HG03354 (cell line): ENCODE measurements at regions not wholly inside any gene's neighbourhood (a gene's known extent, or its start where the extent isn't known, plus 50 kb on each side); places are given as distances from the start of the nearest gene placed in this dataset.

Source experiments
- ATAC-seq: cut with Tn5 transposase; IDR thresholded peaks from one replicate; pipeline ENCODE4 v1.9.1; 2021; ENCODE audit warnings: mild to moderate bottlenecking; ENCODE audit not compliant: unreplicated experiment, poor library complexity, severe bottlenecking

DNA sequence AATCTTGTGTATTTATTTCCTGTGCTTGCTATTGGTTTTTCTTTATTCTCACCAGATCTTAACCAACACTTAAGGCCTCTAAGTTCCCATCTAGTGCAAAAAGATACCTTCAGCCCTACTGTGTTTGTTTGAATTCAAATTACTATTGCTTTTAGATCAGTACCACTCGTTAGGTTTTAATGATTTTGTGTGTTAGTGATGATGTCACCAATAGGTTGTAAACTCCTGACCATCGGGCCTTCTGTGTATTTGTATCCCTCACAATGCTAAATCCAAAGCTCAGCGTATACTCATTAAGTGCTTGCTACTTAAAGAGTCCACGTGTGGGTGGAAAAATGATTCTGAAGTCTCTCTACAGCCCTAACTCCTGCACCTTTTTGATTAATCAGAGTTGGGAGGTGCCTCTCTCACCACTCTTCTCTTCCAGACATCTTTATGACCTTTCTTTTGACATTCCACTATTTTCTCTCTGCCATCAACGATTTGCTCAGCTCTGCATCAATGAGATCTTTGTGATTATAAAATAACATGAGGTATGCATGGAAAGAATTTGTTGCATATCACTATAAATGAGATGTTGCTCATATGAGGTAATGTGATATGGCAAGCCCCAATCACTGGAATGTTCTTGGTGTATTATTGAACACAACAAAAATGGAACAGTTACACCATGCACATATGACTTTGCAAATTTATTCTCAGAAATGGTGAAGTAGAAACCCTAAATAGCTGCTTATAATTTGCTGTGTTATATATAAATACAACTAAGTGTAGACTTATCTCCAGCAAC is 55.1 kb upstream of the LAMA2 start:
- no peak for ATAC-seq

DNA sequence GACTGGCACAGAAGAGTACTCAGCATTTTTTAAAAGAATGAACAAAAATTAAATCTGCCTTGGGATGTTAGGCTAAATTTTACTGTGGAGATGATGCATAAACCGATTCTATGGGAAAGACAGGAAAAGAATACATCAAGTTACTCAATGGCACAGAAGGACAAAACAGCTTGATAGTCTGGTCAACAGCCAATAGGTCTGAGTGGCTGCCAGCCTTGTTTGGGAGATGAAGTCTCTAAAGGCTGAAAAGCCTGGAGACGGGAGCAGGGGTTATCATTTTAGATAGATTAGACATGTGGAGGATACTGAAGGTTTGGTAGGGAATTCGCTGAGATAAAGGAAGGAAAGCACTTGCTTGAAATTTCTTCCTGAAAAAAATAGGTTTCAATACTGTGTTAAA is 56.3 kb upstream of the LAMA2 start:
- ATAC-seq: no peak

DNA sequence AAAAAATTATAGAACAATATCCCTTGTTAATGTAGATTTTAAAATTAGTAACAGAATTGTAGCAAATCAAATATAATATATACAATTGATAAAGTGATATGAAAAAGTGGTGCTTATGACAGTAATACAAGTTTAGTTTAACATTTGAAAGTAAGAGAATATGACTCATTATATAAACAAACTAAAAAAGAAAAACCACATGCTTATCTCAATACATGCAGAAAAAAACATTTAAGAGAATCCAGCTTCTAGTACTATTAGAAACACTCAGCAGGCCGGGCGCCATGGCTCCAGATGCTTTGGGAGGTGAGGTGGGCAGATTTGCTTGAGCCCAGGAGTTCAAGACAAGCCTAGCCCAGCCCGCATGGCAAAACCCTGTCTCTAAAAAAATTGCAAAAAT is 60.7 kb upstream of the LAMA2 start:
- ATAC-seq: no peak

DNA sequence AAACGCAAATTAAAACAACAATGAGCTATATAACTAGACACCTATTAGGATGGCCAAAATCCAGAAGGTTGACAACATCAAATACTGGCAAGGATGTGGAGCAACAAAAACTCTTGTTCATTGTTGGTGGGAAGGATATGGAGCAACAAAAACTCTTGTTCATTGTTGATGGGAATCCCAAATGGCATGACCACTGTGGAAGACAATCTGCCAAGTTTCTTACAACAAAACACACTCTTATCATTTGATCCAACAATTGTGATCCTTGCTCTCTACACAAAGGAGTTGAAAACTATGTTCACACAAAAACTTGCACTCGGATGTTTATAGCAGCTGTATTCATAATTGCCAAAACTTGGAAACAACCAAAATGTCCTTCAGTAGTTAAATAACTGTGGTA is 61.8 kb upstream of the LAMA2 start:
- no peak for ATAC-seq

DNA sequence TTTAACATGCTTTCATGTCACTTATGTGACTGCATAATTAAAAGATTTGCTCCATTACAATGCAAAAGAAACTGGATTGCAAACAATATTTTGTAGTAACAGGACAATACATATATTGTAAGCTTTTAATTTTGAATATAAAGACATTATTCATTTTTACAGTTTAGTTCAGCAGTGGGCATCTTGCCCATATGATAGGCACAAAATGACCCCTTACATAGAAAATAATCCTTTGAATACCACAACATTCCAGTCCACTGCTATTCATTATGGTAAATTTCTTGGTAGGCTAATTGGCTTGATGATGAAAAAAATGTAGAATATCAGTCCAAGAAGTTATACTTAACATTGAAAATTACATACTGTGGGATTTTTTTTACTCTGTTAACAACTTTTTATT is 74.1 kb upstream of the LAMA2 start:
- ATAC-seq: no peak

DNA sequence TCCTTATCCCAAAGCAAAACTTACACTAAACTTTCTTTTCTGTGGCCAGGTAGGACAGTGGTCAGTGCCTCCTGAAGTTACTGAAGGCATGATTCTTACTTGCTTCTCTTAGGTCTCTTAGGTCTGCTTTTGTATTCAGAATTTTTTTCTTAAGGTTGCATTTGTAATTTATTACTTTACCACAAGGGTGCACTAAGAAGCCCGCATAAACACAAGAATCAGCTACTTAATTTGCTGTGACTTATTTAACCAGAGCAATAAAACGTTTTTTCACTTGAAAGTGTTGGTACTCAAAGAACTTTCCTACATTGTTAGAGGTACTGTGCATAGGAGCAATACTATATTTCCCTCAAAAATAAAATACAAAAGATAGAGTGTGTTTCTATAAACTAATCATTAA is 75.4 kb upstream of the LAMA2 start:
- ATAC-seq: no peak

DNA sequence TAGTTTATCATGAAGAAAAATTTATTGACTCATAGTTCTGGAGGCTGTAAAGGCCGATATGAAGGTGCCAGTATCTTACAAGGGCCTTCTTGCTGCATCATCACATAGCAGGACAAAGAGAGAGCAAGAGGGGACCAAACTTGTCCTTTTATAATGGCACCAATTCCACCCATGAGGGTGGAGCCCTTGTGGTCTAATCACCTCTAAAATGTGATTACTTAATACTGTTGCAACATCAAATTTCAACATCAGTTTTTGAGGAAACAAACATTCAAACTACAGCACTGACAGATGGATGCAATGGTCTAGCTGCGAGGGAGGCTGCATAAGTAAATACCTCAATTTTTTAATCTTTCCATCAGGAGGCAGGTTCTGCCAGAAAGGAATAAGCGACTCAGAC is 76.7 kb upstream of the LAMA2 start:
- no peak for ATAC-seq

DNA sequence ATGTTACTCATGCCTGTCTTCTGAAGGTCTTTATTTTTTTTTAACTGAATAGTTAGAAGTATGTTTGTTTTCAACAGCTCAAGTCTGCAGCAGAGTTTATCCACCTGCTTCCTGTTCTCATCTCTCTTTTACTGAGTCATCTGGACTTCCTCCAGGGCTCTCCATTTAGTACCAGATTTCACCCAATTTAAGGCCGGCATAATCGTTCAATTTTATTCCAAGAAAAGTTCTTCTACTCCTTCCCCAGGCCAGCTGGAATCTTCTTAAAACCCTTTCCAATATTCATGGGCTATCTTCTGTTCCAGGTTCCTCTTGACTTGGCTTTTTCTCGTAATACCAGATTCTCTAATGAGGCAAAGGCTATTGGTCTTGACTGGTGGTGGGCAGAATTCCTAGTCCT is 79.0 kb upstream of the LAMA2 start:
- no peak for ATAC-seq

DNA sequence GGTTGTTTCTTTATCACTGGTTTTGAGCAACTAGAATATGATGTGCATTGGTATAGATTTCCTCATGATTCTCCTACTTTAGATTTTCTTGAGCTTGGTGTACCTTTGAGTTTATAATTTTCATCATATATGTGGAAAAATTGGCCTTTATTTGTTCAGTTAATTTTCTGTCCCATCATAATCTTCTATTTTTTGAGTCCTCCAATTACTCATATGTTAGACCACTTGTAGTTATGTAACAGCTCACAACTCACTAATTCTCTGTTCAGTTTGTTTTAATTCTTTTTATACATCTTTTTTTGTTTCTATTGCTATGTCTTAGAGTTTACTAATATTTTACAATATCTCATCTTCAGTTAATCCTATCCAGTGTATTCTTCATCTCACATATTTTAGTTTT is 81.3 kb upstream of the LAMA2 start:
- no peak for ATAC-seq

DNA sequence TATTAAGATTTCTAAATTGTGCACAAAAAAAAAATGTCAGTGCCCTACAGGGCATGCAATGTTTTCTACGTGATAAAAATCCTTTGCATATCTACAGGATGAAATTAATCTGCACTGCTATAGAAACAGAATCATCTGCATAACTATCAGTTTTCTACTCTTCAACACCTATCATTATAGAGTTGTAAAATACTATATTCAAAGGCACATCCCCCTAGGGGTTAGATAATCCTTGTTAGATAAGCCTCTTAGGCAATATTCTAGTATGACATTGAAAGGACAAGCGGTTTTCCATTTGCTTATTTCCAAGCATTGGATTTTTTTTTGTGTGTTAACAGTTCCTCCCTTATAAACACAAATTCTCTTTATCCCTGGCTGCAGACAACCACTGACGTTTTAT is 98.7 kb upstream of the LAMA2 start:
- ATAC-seq: no peak

DNA sequence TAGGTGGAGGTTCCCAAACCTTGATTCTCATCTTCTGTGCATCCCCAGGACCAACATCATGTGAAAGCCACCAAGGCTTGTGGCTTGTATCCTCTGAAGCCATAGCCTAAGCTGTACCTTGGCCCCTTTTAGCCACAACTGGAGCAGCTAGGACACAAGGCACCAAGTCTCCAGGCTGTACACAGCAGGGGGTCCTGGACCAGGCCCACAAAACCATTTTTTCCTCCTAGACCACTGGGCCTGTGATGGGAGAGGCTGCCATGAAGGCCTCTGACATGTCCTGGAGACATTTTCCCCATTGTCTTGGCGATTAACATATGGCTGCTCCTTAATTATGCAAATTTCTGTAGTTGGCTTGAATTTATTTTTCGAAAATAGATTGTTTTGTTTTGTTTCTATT is 114.8 kb upstream of the LAMA2 start:
- no peak for ATAC-seq

DNA sequence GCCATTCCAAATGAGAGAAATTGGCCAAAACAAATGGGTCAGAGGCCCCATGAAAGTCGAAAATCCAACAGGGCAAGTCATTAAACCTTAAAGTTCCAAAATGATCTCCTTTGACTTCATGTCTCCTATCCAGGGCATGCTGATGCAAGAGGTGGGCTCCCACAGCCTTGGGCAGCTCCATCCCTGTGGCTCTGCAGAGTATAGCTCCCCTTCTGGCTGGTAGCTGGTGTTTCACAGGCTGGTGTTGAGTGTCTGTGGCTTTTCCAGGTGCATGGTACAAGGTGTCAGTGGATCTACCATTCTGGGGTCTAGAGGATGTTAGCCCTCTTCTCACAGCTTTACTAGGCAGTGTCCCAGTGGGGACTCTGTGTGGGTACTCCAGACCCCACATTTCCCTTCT is 115.2 kb upstream of the LAMA2 start:
- ATAC-seq: no peak

DNA sequence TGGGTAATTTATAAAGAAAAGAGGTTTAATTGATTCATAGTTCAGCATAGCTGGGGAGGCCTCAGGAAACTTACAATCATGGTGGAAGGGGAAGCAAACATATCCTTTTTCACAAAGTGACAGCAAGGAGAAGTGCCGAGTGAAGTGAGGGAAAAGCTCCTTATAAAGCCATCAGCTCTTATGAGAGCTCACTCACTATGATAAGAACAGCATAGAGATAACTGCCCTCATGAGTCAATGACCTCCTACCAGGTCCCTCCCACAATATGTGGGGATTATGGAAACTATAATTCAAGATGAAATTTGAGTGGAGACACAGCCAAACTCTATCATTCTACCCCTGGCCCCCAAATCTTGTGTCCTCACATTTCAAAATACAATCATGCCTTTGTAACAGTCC is 115.8 kb upstream of the LAMA2 start:
- ATAC-seq: no peak

DNA sequence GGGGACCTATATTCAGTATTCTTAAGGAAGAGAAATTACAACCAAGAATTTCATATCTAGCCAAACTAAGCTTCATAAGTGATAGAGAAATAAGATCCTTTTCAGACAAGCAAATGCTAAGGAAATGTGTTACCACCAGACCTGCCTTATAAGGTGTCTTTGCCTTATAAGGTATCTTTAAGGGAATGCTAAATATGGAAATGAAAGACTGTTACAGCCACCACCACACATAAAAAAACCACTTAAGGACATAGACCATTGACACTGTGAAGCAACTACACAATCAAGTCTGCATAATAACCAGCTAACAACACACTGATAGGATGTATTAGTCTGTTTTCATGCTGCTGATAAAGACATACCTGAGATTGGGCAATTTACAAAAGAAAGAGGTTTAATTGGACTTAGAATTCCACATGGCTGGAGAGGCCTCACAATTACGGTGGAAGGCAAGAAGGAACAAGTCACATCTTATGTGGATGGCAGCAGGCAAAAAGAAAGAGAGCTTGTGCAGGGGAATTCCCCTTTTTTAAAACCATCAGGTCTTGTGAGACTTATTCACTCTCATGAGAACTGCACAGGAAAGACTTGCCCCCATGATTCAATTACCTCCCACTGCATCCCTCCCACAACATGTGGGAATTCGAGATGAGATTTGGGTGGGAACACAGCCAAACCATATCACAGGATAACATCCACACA is 119.2 kb upstream of the LAMA2 start:
- no peak for ATAC-seq

DNA sequence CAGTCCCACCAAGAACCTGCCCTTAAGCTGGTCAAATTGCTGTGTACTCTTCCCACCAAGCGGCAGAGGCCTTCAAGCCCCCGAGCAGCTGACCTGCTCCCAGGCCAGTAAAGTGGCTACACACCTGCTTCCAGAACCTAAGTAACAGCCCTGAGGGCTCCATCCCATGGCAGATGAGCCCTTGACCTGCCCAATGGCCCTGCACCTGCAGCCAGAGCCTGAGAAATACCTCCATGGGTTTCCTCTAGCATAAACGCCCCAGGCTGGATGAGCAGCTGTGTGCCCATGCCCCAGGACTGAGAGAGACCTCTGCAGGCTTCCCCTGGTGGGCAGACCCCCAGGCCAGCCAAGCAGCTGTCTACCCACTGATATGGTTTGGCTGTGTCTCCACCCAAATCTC is 123.0 kb upstream of the LAMA2 start:
- no peak for ATAC-seq

DNA sequence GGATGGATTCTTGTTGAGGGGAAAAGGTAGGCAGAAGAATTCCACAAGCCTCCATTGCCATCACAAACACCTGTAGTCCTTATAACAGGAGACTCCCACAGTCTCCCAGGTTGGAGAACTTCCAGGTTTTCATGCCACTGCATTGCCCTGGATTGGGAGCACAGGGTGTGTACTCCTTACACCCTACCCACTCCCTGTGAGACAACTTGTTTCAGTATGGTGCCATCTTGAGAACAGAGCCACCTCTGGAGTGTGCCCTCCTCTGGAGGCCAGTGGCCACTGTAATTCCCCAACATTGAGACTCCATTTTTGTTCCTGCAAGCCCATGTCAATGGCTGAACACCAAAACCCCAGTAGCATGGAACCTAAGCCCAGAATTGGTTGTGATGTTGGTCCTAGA is 123.5 kb upstream of the LAMA2 start:
- ATAC-seq: no peak

DNA sequence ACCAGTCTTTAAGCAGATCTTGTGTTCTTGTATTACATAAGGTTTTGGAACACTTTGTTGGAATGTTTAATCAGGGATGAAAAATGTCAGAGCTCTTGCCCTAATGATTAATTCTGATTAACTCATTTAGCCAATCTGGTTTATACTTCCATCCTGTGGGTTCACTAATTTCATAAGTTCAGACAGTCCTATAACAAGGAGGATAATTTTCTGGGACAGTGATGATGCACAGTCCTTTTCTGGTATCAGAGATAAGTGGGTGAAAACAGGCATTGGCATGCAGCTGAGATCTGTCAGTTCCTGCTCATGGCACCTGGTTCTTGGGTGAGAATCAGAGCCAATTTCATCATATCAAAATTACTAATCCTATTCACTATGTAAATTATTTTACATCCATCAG is 125.0 kb upstream of the LAMA2 start:
- no peak for ATAC-seq

DNA sequence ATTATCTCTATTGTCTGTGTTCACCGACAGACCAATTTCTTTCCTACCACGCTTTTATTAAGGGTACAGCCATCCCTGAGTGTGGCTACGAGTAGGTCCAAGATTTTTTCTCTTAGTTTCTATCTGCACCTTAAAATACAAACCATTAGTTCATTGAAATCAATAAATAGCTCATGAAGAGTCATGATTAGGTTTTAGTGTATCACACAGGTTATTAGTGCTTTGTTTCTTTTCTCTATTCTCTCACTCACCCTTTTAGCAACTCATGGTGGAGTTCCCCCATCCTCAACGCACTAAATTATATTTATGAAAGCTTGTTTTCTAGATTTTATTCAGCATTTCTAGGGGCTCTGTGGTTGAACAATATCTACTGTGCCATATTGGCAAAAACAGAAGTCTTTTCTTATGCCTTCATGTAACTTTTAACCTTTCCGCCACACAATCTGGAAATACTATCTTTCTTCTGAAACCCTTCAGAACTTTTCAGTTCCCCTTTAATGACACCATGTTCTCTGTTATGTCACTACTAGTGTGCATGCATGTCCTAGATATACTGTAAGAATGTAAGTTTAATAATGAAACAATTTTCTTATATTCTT is 128.2 kb upstream of the LAMA2 start:
- peak; percentile 98 for ATAC-seq

DNA sequence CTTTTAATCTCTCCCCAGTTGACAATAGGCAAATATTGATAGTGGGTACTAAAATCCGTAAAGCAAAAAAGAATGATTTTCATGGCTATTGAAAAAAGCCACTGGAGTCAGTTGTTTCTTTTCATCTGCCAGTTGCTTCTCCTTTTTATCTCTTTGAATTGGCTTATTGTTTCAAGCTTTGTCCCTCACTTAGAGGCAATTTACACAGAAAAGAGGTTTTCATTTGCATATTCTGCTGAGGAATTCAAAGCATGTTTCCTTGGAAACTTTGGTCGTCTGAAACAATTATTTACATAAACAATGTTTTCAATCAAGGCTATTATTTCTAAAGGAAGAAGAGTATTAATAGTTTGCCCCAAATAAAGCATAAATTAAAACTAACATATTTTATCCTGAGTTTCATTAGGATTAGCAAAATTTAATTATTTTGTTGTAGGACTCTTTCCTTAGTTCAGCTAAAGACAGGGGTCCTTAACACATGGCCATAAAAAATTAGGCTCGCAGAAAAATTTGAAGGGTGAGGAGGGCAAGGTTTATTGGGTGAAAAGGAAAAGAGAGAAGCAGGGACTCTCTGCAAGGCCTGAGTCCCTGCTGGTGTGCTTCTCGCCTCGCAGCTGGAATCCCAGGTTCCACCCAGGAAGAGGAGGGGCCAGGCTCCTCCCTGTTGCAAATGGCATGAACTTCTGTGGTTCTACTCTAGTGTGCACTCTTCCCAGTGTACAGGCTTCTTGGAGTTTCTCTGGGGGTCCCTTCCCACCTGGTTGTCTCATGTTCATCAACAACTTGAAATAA is 138.8 kb upstream of the LAMA2 start:
- no peak for ATAC-seq

DNA sequence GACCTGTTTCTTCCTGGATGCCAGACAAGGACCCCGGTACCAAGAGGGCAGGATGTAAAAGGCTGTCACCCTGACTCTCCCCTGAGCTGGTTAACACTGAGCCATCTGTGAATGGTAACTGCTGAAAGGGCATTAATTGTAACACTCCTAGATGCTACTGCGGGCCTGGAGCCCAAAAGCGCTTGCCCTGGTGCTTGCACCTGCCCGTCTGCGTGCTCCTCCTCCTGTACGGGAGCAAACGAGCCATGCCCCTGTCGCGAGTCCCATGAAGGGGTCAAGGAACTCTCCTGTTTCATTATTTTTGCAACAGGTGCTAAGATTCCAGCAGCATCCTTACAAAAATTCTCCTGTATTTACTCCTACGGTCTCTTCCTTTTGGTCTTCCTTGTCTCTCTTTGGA is 140.0 kb upstream of the LAMA2 start:
- ATAC-seq: no peak
